Erythroblast (primary cell): ENCODE measurements at regions not wholly inside any gene's neighbourhood (a gene's known extent, or its start where the extent isn't known, plus 50 kb on each side); places are given as distances from the start of the nearest gene placed in this dataset.

Source experiments
- GATA1 ChIP-seq: IDR thresholded peaks from 2 replicates; pipeline ENCODE4 v1.6.1; 2011; ENCODE audit warnings: low read depth, mild to moderate bottlenecking, control low read depth, low read length, moderate library complexity
- POLR2A ChIP-seq: IDR thresholded peaks from 2 replicates; pipeline ENCODE4 v1.6.1; 2011; ENCODE audit warnings: mild to moderate bottlenecking, low read length

DNA sequence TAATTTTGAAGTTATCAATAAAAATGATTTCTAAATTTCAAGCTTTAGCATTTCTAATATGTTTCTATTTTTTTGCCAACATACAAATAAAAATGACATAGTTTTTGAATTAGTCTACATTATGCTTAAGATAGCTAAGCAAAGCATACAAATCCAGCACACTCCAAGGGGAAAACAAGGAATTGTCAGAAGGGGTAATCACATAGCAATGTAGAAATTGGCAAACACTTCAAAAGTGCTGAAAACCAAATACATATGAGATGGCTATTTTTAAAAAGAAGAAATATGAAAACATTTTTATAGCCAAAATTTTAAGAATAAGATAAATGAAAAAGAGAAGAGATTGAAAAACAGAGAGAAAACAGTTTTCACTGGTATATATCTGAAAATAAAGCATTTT lies 308.0 kb downstream of the SLC6A15 start:
- no peak for TF ChIP-seq POLR2A
- no peak for TF ChIP-seq GATA1
